ENCODE measurements at regions not wholly inside any gene's neighbourhood (a gene's known extent, or its start where the extent isn't known, plus 50 kb on each side); places are given as distances from the start of the nearest gene placed in this dataset.

DNA sequence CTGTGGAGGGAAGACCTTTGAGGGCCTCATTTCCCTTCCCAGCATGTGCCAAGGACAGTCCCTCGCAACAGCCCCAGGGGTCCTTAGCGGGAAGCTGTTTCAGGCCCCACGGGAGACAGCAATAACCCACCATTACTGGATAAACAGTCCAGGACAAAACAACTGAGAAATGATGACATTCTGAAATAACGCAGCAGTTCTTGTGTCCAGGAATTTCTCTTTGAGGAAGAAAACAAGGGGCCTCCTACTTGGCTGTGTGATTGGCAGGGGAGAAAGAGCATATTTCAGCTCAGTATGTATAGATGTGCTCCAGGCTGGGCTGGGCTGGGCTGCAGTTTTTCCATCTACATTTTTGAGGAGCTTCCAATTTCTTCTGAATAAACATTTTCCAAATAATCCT lies 82.2 kb upstream of the THBS1 start:
- Mint-ChIP-seq H3K27ac (ENCODE audit: unreplicated experiment) (no peak overlapping the region), H3K36me3 (ENCODE audit: insufficient read depth, unreplicated experiment) (no peaks in the 10 kb centered on the region), H3K9me3 (ENCODE audit: unreplicated experiment) (no peaks in the 10 kb centered on the region), H3K4me3 (ENCODE audit: unreplicated experiment) (no peak overlapping the region), H3K4me1 (ENCODE audit: low read depth, unreplicated experiment) (no peaks in the 10 kb centered on the region), H3K27me3 (ENCODE audit: insufficient read depth, unreplicated experiment) (no peaks in the 10 kb centered on the region)
- Histone ChIP-seq H3K36me3 (ENCODE audit: control insufficient read depth, insufficient read depth, low read length) (no peaks in the 10 kb centered on the region), H3K4me1 (no peaks in the 10 kb centered on the region), H3K9me3 (no peaks in the 10 kb centered on the region), H3K27me3 (replicated peaks; ENCODE audit: control insufficient read depth, insufficient read depth, low read length) (no peaks in the 10 kb centered on the region; the same call in 1 of the 2 replicates), H3K4me3 (ENCODE audit: low read depth, low read length) (no peak overlapping the region)
- ChIA-PET POLR2A (no interaction called here), CTCF (no interaction called here)
- BruUV-seq (replicated peaks), result no TSS peak
- TF ChIP-seq, protein P1, sequence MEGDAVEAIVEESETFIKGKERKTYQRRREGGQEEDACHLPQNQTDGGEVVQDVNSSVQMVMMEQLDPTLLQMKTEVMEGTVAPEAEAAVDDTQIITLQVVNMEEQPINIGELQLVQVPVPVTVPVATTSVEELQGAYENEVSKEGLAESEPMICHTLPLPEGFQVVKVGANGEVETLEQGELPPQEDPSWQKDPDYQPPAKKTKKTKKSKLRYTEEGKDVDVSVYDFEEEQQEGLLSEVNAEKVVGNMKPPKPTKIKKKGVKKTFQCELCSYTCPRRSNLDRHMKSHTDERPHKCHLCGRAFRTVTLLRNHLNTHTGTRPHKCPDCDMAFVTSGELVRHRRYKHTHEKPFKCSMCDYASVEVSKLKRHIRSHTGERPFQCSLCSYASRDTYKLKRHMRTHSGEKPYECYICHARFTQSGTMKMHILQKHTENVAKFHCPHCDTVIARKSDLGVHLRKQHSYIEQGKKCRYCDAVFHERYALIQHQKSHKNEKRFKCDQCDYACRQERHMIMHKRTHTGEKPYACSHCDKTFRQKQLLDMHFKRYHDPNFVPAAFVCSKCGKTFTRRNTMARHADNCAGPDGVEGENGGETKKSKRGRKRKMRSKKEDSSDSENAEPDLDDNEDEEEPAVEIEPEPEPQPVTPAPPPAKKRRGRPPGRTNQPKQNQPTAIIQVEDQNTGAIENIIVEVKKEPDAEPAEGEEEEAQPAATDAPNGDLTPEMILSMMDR (IDR thresholded peaks at IDR 0.05; ENCODE audit: insufficient read depth in 1 of 2, low read depth in 1 of 2, low read length in 1 of 2, severe bottlenecking in 1 of 2, unreplicated experiment in 1 of 2), result no peak
- no peak for DNase-seq
- intact Hi-C loops (cut with micrococcal nuclease; ENCODE audit: unreplicated experiment), result no loop called here

DNA sequence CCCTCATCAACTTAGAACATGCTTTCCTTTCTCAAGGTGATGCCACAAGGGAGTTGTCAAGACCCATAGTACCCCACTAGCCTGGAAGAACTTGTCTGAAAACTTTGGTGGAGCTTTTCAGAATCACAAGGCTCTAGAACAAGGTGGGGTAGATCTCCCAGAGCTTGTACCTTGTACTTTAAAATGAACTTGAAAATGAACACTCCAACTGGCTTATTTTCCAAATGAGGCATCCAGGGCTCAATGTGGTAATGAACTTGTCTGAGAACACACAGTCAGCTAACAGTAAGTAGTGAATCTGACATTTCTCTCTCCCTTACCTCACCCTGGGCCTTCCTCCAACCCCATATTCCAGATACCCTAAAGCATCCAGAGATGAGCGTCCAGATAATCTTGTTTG lies 81.8 kb upstream of the THBS1 start:
- no peaks in the 10 kb centered on the region for H3K27me3 ChIP-seq (replicated peaks; ENCODE audit: control insufficient read depth, insufficient read depth, low read length)
- no TSS peak for BruUV-seq (replicated peaks)
- ChIA-PET POLR2A (no interaction called here), CTCF (no interaction called here)
- TF ChIP-seq, protein P1 (IDR thresholded peaks at IDR 0.05; ENCODE audit: insufficient read depth in 1 of 2, low read depth in 1 of 2, low read length in 1 of 2, severe bottlenecking in 1 of 2, unreplicated experiment in 1 of 2), result no peak
- no peak overlapping the region for H3K4me3 ChIP-seq (ENCODE audit: low read depth, low read length)
- no peak for DNase-seq
- Mint-ChIP-seq H3K9me3 (ENCODE audit: unreplicated experiment) (no peaks in the 10 kb centered on the region), H3K4me1 (ENCODE audit: low read depth, unreplicated experiment) (no peaks in the 10 kb centered on the region), H3K27ac (ENCODE audit: unreplicated experiment) (no peak overlapping the region), H3K4me3 (ENCODE audit: unreplicated experiment) (no peak overlapping the region), H3K36me3 (ENCODE audit: insufficient read depth, unreplicated experiment) (no peaks in the 10 kb centered on the region), H3K27me3 (ENCODE audit: insufficient read depth, unreplicated experiment) (no peaks in the 10 kb centered on the region)
- intact Hi-C loops (cut with micrococcal nuclease; ENCODE audit: unreplicated experiment), result no loop called here
- H3K36me3 ChIP-seq (ENCODE audit: control insufficient read depth, insufficient read depth, low read length), result no peaks in the 10 kb centered on the region
- no peaks in the 10 kb centered on the region for H3K9me3 ChIP-seq
- no peaks in the 10 kb centered on the region for H3K4me1 ChIP-seq

DNA sequence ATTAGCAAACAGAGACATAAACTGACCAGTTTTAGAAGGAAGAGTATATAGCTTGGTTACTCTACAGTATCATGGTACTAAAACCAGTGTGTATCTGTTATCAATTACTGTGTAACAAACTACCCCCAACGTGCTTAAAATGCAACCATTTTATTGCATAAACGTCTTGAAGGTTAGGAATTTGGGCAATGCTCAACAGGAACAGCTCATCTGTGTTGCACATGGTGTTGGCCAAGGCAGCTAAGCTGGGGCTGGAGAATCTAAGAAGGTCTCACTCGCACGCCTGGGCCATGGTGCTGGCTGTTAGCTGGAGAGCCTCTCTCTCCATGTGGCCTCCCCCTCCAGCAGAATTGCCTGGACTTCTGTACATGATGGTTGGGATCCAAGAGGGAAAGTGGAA lies 81.2 kb upstream of the THBS1 start:
- ChIA-PET POLR2A (no interaction called here), CTCF (no interaction called here)
- DNase-seq, result no peak
- Histone ChIP-seq H3K27me3 (replicated peaks; ENCODE audit: control insufficient read depth, insufficient read depth, low read length) (no peaks in the 10 kb centered on the region), H3K9me3 (no peaks in the 10 kb centered on the region), H3K4me3 (ENCODE audit: low read depth, low read length) (no peak overlapping the region), H3K36me3 (ENCODE audit: control insufficient read depth, insufficient read depth, low read length) (no peaks in the 10 kb centered on the region), H3K4me1 (no peaks in the 10 kb centered on the region)
- no TSS peak for BruUV-seq (replicated peaks)
- no peaks in the 10 kb centered on the region for H3K4me1 Mint-ChIP-seq (ENCODE audit: low read depth, unreplicated experiment)
- H3K4me3 Mint-ChIP-seq (ENCODE audit: unreplicated experiment), result no peak overlapping the region
- no peak overlapping the region for H3K27ac Mint-ChIP-seq (ENCODE audit: unreplicated experiment)
- no peaks in the 10 kb centered on the region for H3K36me3 Mint-ChIP-seq (ENCODE audit: insufficient read depth, unreplicated experiment)
- no peaks in the 10 kb centered on the region for H3K9me3 Mint-ChIP-seq (ENCODE audit: unreplicated experiment)
- TF ChIP-seq, protein P1 (IDR thresholded peaks at IDR 0.05; ENCODE audit: insufficient read depth in 1 of 2, low read depth in 1 of 2, low read length in 1 of 2, severe bottlenecking in 1 of 2, unreplicated experiment in 1 of 2), result no peak
- intact Hi-C loops (cut with micrococcal nuclease; ENCODE audit: unreplicated experiment), result no loop called here
- H3K27me3 Mint-ChIP-seq (ENCODE audit: insufficient read depth, unreplicated experiment), result no peaks in the 10 kb centered on the region

All from Caco-2 (cell line).